K562 (cell line): ENCODE measurements at regions not wholly inside any gene's neighbourhood (a gene's known extent, or its start where the extent isn't known, plus 50 kb on each side); places are given as distances from the start of the nearest gene placed in this dataset. TPM values are rescaled to one million over a fixed set of nuclear protein-coding genes. Genes with fewer than 3 reads are reported as not detected.

Experiments
- ATAC-seq: fragments of 200-7000 bp; cut with Tn5 transposase; 3 replicates; pipeline ENCODE4 v1.9.1; 2020; ENCODE audit warnings: moderate library complexity
- BruUV-seq: library from RNA; stranded (reverse); fragments of 400-500 nt; replicated peaks from 2 replicates; lab custom pipeline; 2021; lab: Mats Ljungman, UMichigan
- CTCF ChIA-PET: fragments of 300-600 bp; formaldehyde crosslinking; extraction: SDS; loops from one replicate; lab custom pipeline; 2021; ENCODE audit warnings: low intra/inter-chr PET ratio; lab: Yijun Ruan, JAX
- POLR2A ChIA-PET: fragments of 300-600, 350-650 bp; sonication (Branson Sonifier 250); formaldehyde crosslinking; extraction: SDS; loops from one replicate; lab custom pipeline; 2021; ENCODE audit warnings: antibody characterized with exemption, inconsistent platforms; lab: Yijun Ruan, JAX
- DNase-seq, 4 experiments: peaks; one replicate each; pipeline versions ENCODE4 v3.0.0 to v3.0.0-alpha.2; 2011 to 2018; ENCODE audit warnings: low spot score in 3 of 4, mixed read lengths in 3 of 4; ENCODE audit errors: extremely low read depth in 1 of 4
- FAIRE-seq: peaks from 2 replicates; lab custom pipeline; 2011; peaks lifted over from hg19 to GRCh38; lab: Jason Lieb, UNC
- H2AFZ ChIP-seq: 2 replicates; pipeline ENCODE4 v1.6.0; 2011; ENCODE audit warnings: low read depth, low read length, control low read depth, inconsistent platforms
- H3K27ac ChIP-seq: fragments of 200-600 bp; 3 replicates; pipeline ENCODE4 v1.8.0; 2011; ENCODE audit warnings: low read depth, mild to moderate bottlenecking, control low read depth, inconsistent platforms, low read length, moderate library complexity, mixed read lengths; ENCODE audit errors: extremely low read depth
- H3K27me3 ChIP-seq, 2 experiments: fragments of 300-600 bp in 1 of 2; 2 replicates in 1 of 2; 3 replicates in 1 of 2; pipeline versions ENCODE4 v1.6.0 to v1.8.0; 2011; ENCODE audit warnings: inconsistent platforms in 2 of 2, low read length in 2 of 2, mild to moderate bottlenecking in 1 of 2, mixed read lengths in 1 of 2, moderate library complexity in 1 of 2; ENCODE audit not compliant: control insufficient read depth in 2 of 2, insufficient read depth in 2 of 2
- H3K36me3 ChIP-seq: fragments of 300-600 bp; 3 replicates; pipeline ENCODE4 v1.8.0; 2011; ENCODE audit warnings: mild to moderate bottlenecking, low read length, inconsistent platforms; ENCODE audit not compliant: control insufficient read depth, insufficient read depth
- H3K4me1 ChIP-seq, 2 experiments: fragments of 200-600 bp in 1 of 2; replicated peaks in 1 of 2; 2 replicates in 1 of 2; 3 replicates in 1 of 2; pipeline versions ENCODE4 v1.5.1 to v1.8.0; 2011; ENCODE audit warnings: inconsistent platforms in 2 of 2, low read length in 2 of 2, mild to moderate bottlenecking in 1 of 2, mixed read lengths in 1 of 2, moderate library complexity in 1 of 2; ENCODE audit not compliant: control insufficient read depth in 2 of 2, insufficient read depth in 2 of 2
- H3K4me2 ChIP-seq: 2 replicates; pipeline ENCODE4 v1.6.1; 2011; ENCODE audit warnings: low read length, control low read depth, inconsistent platforms, mixed read lengths; ENCODE audit not compliant: insufficient read depth
- H3K4me3 ChIP-seq: fragments of 200-600 bp; sonication (generic), shearing (Covaris generic); 2 replicates; pipeline ENCODE4 v1.5.1; 2016; ENCODE audit warnings: control low read depth, inconsistent platforms
- H3K79me2 ChIP-seq: fragments of 200-600 bp; 3 replicates; pipeline ENCODE4 v1.8.0; 2011; ENCODE audit warnings: low read length, inconsistent platforms; ENCODE audit not compliant: control insufficient read depth, insufficient read depth
- H3K9ac ChIP-seq, 2 experiments: 2 replicates each; pipeline versions ENCODE4 v1.6.0 to v1.6.1; 2011; ENCODE audit warnings: low read depth in 2 of 2, low read length in 2 of 2, control low read depth in 1 of 2, inconsistent platforms in 1 of 2, mild to moderate bottlenecking in 1 of 2, mixed read lengths in 1 of 2; ENCODE audit not compliant: insufficient read depth in 1 of 2
- H3K9me1 ChIP-seq: one replicate; pipeline ENCODE4 v1.6.0; 2011; ENCODE audit warnings: inconsistent platforms, mild to moderate bottlenecking, low read length, moderate library complexity; ENCODE audit not compliant: control insufficient read depth, insufficient read depth
- H3K9me3 ChIP-seq: replicated peaks from 2 replicates; pipeline ENCODE4 v1.5.1; 2011; ENCODE audit warnings: low read depth, low read length, inconsistent platforms; ENCODE audit not compliant: control insufficient read depth, insufficient read depth
- H4K20me1 ChIP-seq: replicated peaks from 2 replicates; pipeline ENCODE4 v1.6.1; 2011; ENCODE audit warnings: low read length, inconsistent platforms, mixed read lengths; ENCODE audit not compliant: control insufficient read depth, insufficient read depth
- GTF2F1 ChIP-seq: IDR thresholded peaks from 2 replicates; pipeline ENCODE4 v1.6.1; 2011; ENCODE audit warnings: low read depth, low read length, improper control_type of control experiment
- NR1H2 ChIP-seq: sonication (generic); formaldehyde crosslinking; IDR thresholded peaks from 2 replicates; pipeline ENCODE4 v1.4.0; 2020; ENCODE audit warnings: mild to moderate bottlenecking, missing genetic modification reagents
- PHTF2 ChIP-seq: fragments of 250-450 bp; sonication (Bioruptor Pico); IDR thresholded peaks from 2 replicates; pipeline ENCODE4 v1.5.0; 2021; ENCODE audit warnings: mild to moderate bottlenecking
- STAT5A ChIP-seq: IDR thresholded peaks from 2 replicates; pipeline ENCODE4 v1.6.1; 2012; ENCODE audit warnings: low read length, inconsistent platforms, borderline replicate concordance
- TCF7 ChIP-seq: sonication (generic); IDR thresholded peaks from 2 replicates; pipeline ENCODE4 v1.6.1; 2016; ENCODE audit warnings: antibody characterized with exemption, borderline replicate concordance
- ZEB2 ChIP-seq: fragments of 450-650 bp; IDR thresholded peaks from 2 replicates; pipeline ENCODE4 v1.6.1; 2016
- ZZZ3 ChIP-seq: fragments of 450-650 bp; IDR thresholded peaks from 2 replicates; pipeline ENCODE4 v1.6.1; 2016; ENCODE audit warnings: antibody characterized with exemption, mild to moderate bottlenecking, moderate library complexity
- WGBS: fragments of 100-300 bp; shearing (Covaris generic); methylation state at CpG from one replicate; pipeline ENCODE4 v1.1.6; 2016; ENCODE audit warnings: low coverage, mixed read lengths; ENCODE audit not compliant: insufficient coverage; ENCODE audit errors: missing lambda C conversion rate; 5-methylcytosine and 5-hydroxymethylcytosine counted together
- in situ Hi-C: fragments of 300-500 bp; cut with MboI; formaldehyde crosslinking; loops from 4 replicates; pipeline ENCODE4 v1.15.0; 2018; ENCODE audit warnings: inconsistent platforms, mixed read lengths
- intact Hi-C: fragments of 100-400 bp; cut with micrococcal nuclease; formaldehyde crosslinking; loops from 2 replicates; pipeline ENCODE4 v1.14.2; 2022
- small RNA-seq: library from RNA; depleted of rRNA; stranded (forward); fragments of <200 nt; gene quantifications from one replicate; pipeline ENCODE3, GENCODE V24; 2014
- TF ChIP-seq, protein P1 (sequence below): sonication (generic); formaldehyde crosslinking; IDR thresholded peaks from 2 replicates; pipeline ENCODE4 v1.9.0; 2022; ENCODE audit warnings: mild to moderate bottlenecking, missing genetic modification reagents

DNA sequence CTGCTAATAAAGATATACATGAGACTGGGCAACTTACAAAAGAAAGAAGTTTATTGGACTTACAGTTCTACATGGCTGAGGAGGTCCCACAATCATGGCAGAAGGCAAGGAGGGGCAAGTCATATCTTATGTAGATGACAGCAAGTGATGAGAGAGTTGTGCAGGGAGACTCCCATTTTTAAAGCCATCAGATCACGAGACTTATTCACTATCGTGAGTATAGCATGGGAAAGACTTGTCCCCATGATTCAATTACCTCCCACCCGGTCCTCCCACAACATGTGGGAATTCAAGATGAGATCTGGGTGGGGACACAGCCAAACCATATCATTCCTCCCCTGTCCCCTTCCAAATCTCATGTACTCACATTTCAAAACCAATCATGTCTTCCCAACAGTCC lies 50.9 kb upstream of the GRID2 start:
- CTCF ChIA-PET = no interaction called here
- H3K27ac ChIP-seq = no peak overlapping the region
- in situ Hi-C loops = no loop called here

DNA sequence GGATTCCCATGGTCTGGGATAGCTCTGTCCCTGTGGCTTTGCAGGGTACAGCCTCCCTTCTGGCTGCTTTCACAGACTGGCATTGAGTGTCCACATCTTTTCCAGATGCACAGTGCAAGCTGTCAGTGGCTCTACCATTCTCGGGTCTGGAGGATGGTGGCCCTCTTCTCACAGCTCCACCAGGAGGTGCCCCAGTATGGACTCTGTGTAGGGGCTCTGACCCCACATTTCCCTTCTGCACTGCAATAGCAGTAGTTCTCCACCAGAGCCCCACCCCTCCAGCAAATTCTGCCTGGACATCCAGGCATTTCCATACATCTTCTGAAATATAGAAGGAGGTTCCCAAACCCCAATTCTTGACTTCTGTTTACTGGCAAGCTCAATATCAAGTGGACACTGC lies 50.2 kb upstream of the GRID2 start:
- in situ Hi-C loops = no loop called here
- no peak for FAIRE-seq

More for the DNA sequence above, 50.9 kb upstream of the GRID2 start:
- FAIRE-seq (no peak), ATAC-seq (no peak), DNase-seq (no peak)
- H4K20me1 ChIP-seq = no peaks in the 10 kb centered on the region
- intact Hi-C loops = no loop called here
- BruUV-seq = no TSS peak
- H3K27me3 ChIP-seq = no peaks in the 10 kb centered on the region
- H3K9me1 ChIP-seq = no peaks in the 10 kb centered on the region
- no peak overlapping the region for H3K4me2 ChIP-seq
- POLR2A ChIA-PET = no interaction called here
- TF ChIP-seq GTF2F1 (no peak), PHTF2 (CRISPR knock-in tag) (no peak), ZEB2 (no peak)
- TF ChIP-seq, protein P1, sequence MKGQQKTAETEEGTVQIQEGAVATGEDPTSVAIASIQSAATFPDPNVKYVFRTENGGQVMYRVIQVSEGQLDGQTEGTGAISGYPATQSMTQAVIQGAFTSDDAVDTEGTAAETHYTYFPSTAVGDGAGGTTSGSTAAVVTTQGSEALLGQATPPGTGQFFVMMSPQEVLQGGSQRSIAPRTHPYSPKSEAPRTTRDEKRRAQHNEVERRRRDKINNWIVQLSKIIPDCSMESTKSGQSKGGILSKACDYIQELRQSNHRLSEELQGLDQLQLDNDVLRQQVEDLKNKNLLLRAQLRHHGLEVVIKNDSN (CRISPR knock-in tag) = no peak
- no peak overlapping the region for H3K9ac ChIP-seq
- 0% methylated on average over 3 of the region's 3 CpGs for WGBS
- no peaks in the 10 kb centered on the region for H3K4me1 ChIP-seq
- H3K4me3 ChIP-seq = no peak overlapping the region
- H2AFZ ChIP-seq = no peak overlapping the region
- 0 out of 2 replicates have a peak, but pooled peaks cover 2% of the 10 kb centered on the region for H3K9me3 ChIP-seq
- H3K36me3 ChIP-seq = no peaks in the 10 kb centered on the region
- no peaks in the 10 kb centered on the region for H3K79me2 ChIP-seq

More for the DNA sequence above, 50.2 kb upstream of the GRID2 start:
- H3K9me1 ChIP-seq = no peaks in the 10 kb centered on the region
- H3K4me3 ChIP-seq = no peak overlapping the region
- WGBS = 0% methylated on average over 1 of the region's 1 CpG
- no TSS peak for BruUV-seq
- ChIA-PET POLR2A (interaction anchor here (0.6 kb wide), 1 partner anchor 63 kb away, joined by 3 read pairs; no protein-coding TSS in a partner anchor), CTCF (no interaction called here)
- DNase-seq (no peak), ATAC-seq (no peak)
- H3K4me2 ChIP-seq = no peak overlapping the region
- 0 out of 2 replicates have a peak, but pooled peaks cover 2% of the 10 kb centered on the region for H3K9me3 ChIP-seq
- no peaks in the 10 kb centered on the region for H3K27me3 ChIP-seq
- H3K27ac ChIP-seq = no peak overlapping the region
- H2AFZ ChIP-seq = no peak overlapping the region
- TF ChIP-seq TCF7 (no peak), STAT5A (no peak), ZZZ3 (no peak), NR1H2 (no peak)
- intact Hi-C loops = no loop called here
- no peaks in the 10 kb centered on the region for H3K36me3 ChIP-seq
- no peaks in the 10 kb centered on the region for H4K20me1 ChIP-seq
- H3K4me1 ChIP-seq = no peaks in the 10 kb centered on the region
- no peaks in the 10 kb centered on the region for H3K79me2 ChIP-seq
- H3K9ac ChIP-seq = no peak overlapping the region

Small RNA genes in the stretch of these regions (small RNA-seq; reads per million reads assigned to genes)
- gene KRT19P6 = not detected
